WTC11 (cell line): ENCODE measurements at regions not wholly inside any gene's neighbourhood (a gene's known extent, or its start where the extent isn't known, plus 50 kb on each side); places are given as distances from the start of the nearest gene placed in this dataset.

Experiments used
- ATAC-seq: fragments of 200-7000 bp; cut with Tn5 transposase; 2 replicates; pipeline ENCODE4 v1.10.0; 2021; ENCODE audit warnings: mild to moderate bottlenecking, moderate library complexity
- CTCF ChIA-PET: fragments of 300-600 bp; sonication (Branson Sonifier 250); formaldehyde crosslinking; loops from one replicate; lab custom pipeline; 2021; ENCODE audit warnings: antibody characterized with exemption; lab: Charles Lee
- POLR2A ChIA-PET: fragments of 350-600 bp; sonication (Branson Sonifier 250); formaldehyde crosslinking; loops from one replicate; lab custom pipeline; 2021; ENCODE audit warnings: antibody characterized with exemption; lab: Charles Lee
- DNase-seq: peaks from one replicate; pipeline ENCODE4 v3.0.0; 2021; ENCODE audit warnings: low spot score
- H3K27ac Mint-ChIP-seq: 2 replicates; pipeline ENCODE4 v1.8.0; 2021; ENCODE audit warnings: mixed read lengths
- H3K27me3 Mint-ChIP-seq: 2 replicates; pipeline ENCODE4 v1.8.0; 2021; ENCODE audit warnings: low read depth, mild to moderate bottlenecking, moderate library complexity, mixed read lengths
- H3K36me3 Mint-ChIP-seq: 2 replicates; pipeline ENCODE4 v1.8.0; 2021; ENCODE audit warnings: mixed read lengths
- H3K4me1 Mint-ChIP-seq: 2 replicates; pipeline ENCODE4 v1.8.0; 2022; ENCODE audit warnings: mixed read lengths
- H3K4me3 Mint-ChIP-seq: 2 replicates; pipeline ENCODE4 v1.8.0; 2021; ENCODE audit warnings: mild to moderate bottlenecking, moderate library complexity, mixed read lengths
- H3K9me3 Mint-ChIP-seq: 2 replicates; pipeline ENCODE4 v1.8.0; 2021; ENCODE audit warnings: mixed read lengths
- ESRRA ChIP-seq: sonication (generic); formaldehyde crosslinking; IDR thresholded peaks from 2 replicates; pipeline ENCODE4 v1.8.1; 2022; ENCODE audit warnings: mild to moderate bottlenecking, missing genetic modification reagents, borderline replicate concordance
- FOXK1 ChIP-seq: sonication (generic); formaldehyde crosslinking; IDR thresholded peaks from 2 replicates; pipeline ENCODE4 v1.8.0; 2022; ENCODE audit warnings: mild to moderate bottlenecking, moderate library complexity, missing genetic modification reagents
- FOXP1 ChIP-seq: sonication (generic); formaldehyde crosslinking; IDR thresholded peaks from 2 replicates; pipeline ENCODE4 v1.8.0; 2022; ENCODE audit warnings: missing genetic modification reagents, mild to moderate bottlenecking, moderate library complexity, borderline replicate concordance
- JAZF1 ChIP-seq: fragments of 250-450 bp; sonication (Bioruptor Pico); IDR thresholded peaks from 2 replicates; pipeline ENCODE4 v1.9.0; 2021; ENCODE audit warnings: moderate library complexity, mild to moderate bottlenecking, inconsistent platforms
- JUN ChIP-seq: sonication (generic); formaldehyde crosslinking; IDR thresholded peaks from 2 replicates; pipeline ENCODE4 v1.8.0; 2023; ENCODE audit warnings: mild to moderate bottlenecking, missing genetic modification reagents
- NR2C2 ChIP-seq: sonication (generic); formaldehyde crosslinking; IDR thresholded peaks from 2 replicates; pipeline ENCODE4 v1.8.0; 2022; ENCODE audit warnings: mild to moderate bottlenecking, missing genetic modification reagents
- SP1 ChIP-seq: sonication (generic); formaldehyde crosslinking; conservative IDR thresholded peaks from 2 replicates; pipeline ENCODE4 v1.8.1; 2022; ENCODE audit warnings: missing genetic modification reagents
- TEAD1 ChIP-seq: sonication (generic); formaldehyde crosslinking; IDR thresholded peaks from 2 replicates; pipeline ENCODE4 v1.8.0; 2022; ENCODE audit warnings: mild to moderate bottlenecking, missing genetic modification reagents
- ZNF396 ChIP-seq: fragments of 250-450 bp; sonication (Bioruptor Pico); IDR thresholded peaks from 2 replicates; pipeline ENCODE4 v1.8.0; 2021; ENCODE audit warnings: mild to moderate bottlenecking, moderate library complexity, borderline replicate concordance
- ZNF425 ChIP-seq: fragments of 250-450 bp; sonication (Bioruptor Pico); conservative IDR thresholded peaks from 2 replicates; pipeline ENCODE4 v1.9.0; 2021; ENCODE audit warnings: mild to moderate bottlenecking
- TF ChIP-seq, protein P1 (sequence below): sonication (generic); formaldehyde crosslinking; conservative IDR thresholded peaks from 2 replicates; pipeline ENCODE4 v1.8.1; 2023; ENCODE audit warnings: mild to moderate bottlenecking, low read depth, missing genetic modification reagents, moderate library complexity
- TF ChIP-seq, protein P2 (sequence below): sonication (generic); formaldehyde crosslinking; IDR thresholded peaks from 2 replicates; pipeline ENCODE4 v1.8.1; 2023; ENCODE audit warnings: mild to moderate bottlenecking, moderate library complexity, missing genetic modification reagents
- TF ChIP-seq, protein P3 (sequence below): sonication (generic); formaldehyde crosslinking; IDR thresholded peaks from 2 replicates; pipeline ENCODE4 v1.8.0; 2022; ENCODE audit warnings: mild to moderate bottlenecking, missing genetic modification reagents
- TF ChIP-seq, protein P4 (sequence below): sonication (generic); formaldehyde crosslinking; IDR thresholded peaks from 2 replicates; pipeline ENCODE4 v1.8.0; 2023; ENCODE audit warnings: mild to moderate bottlenecking, missing genetic modification reagents
- TF ChIP-seq, protein P5 (sequence below): sonication (generic); formaldehyde crosslinking; IDR thresholded peaks from 2 replicates; pipeline ENCODE4 v1.8.0; 2022; ENCODE audit warnings: missing genetic modification reagents

DNA sequence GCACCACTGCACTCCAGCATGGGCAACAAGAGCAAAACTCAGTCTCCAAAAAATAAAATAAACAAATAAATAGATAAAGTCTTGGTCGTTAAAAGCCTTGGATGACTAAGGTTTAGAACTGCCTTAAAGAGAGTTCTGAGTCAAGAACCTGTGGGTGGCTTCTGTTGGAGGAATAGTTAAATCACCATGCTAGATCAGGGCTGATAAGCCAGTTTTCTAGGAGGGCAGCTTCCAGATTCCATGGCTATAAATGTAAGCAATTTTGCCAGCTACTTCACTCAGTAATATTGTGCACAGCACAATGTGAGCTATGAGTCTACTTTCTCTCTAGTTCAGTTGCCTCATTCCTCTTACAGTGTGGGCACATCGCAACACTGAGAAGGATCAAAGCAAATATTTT is 242.1 kb upstream of the NUDT12 start:
- CTCF ChIA-PET: interaction anchor here (1.3 to 2.1 kb wide), 2 partner anchors 25 to 374 kb away, joined by 3 to 12 read pairs; no protein-coding TSS in a partner anchor

More for the DNA sequence above, 242.1 kb upstream of the NUDT12 start:
- Mint-ChIP-seq H3K4me3 (no peak overlapping the region), H3K36me3 (no peaks in the 10 kb centered on the region), H3K27ac (no peak overlapping the region), H3K4me1 (peaks cover 13% of the 10 kb centered on the region), H3K27me3 (no peaks in the 10 kb centered on the region), H3K9me3 (no peaks in the 10 kb centered on the region)
- no peak for DNase-seq
- POLR2A ChIA-PET: no interaction called here
- ATAC-seq: no peak
- TF ChIP-seq NR2C2 (CRISPR knock-in tag) (no peak), JAZF1 (CRISPR knock-in tag) (no peak), ESRRA (CRISPR knock-in tag) (no peak), ZNF396 (no peak), SP1 (no peak), FOXK1 (no peak), FOXP1 (CRISPR knock-in tag) (no peak), JUN (no peak), ZNF425 (CRISPR knock-in tag) (no peak), TEAD1 (no peak)
- TF ChIP-seq, protein P1, sequence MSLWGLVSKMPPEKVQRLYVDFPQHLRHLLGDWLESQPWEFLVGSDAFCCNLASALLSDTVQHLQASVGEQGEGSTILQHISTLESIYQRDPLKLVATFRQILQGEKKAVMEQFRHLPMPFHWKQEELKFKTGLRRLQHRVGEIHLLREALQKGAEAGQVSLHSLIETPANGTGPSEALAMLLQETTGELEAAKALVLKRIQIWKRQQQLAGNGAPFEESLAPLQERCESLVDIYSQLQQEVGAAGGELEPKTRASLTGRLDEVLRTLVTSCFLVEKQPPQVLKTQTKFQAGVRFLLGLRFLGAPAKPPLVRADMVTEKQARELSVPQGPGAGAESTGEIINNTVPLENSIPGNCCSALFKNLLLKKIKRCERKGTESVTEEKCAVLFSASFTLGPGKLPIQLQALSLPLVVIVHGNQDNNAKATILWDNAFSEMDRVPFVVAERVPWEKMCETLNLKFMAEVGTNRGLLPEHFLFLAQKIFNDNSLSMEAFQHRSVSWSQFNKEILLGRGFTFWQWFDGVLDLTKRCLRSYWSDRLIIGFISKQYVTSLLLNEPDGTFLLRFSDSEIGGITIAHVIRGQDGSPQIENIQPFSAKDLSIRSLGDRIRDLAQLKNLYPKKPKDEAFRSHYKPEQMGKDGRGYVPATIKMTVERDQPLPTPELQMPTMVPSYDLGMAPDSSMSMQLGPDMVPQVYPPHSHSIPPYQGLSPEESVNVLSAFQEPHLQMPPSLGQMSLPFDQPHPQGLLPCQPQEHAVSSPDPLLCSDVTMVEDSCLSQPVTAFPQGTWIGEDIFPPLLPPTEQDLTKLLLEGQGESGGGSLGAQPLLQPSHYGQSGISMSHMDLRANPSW (CRISPR knock-in tag): no peak
- TF ChIP-seq, protein P2, sequence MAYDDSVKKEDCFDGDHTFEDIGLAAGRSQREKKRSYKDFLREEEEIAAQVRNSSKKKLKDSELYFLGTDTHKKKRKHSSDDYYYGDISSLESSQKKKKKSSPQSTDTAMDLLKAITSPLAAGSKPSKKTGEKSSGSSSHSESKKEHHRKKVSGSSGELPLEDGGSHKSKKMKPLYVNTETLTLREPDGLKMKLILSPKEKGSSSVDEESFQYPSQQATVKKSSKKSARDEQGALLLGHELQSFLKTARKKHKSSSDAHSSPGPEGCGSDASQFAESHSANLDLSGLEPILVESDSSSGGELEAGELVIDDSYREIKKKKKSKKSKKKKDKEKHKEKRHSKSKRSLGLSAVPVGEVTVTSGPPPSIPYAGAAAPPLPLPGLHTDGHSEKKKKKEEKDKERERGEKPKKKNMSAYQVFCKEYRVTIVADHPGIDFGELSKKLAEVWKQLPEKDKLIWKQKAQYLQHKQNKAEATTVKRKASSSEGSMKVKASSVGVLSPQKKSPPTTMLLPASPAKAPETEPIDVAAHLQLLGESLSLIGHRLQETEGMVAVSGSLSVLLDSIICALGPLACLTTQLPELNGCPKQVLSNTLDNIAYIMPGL (CRISPR knock-in tag): no peak
- TF ChIP-seq, protein P3, sequence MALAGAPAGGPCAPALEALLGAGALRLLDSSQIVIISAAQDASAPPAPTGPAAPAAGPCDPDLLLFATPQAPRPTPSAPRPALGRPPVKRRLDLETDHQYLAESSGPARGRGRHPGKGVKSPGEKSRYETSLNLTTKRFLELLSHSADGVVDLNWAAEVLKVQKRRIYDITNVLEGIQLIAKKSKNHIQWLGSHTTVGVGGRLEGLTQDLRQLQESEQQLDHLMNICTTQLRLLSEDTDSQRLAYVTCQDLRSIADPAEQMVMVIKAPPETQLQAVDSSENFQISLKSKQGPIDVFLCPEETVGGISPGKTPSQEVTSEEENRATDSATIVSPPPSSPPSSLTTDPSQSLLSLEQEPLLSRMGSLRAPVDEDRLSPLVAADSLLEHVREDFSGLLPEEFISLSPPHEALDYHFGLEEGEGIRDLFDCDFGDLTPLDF (CRISPR knock-in tag): no peak
- TF ChIP-seq, protein P4, sequence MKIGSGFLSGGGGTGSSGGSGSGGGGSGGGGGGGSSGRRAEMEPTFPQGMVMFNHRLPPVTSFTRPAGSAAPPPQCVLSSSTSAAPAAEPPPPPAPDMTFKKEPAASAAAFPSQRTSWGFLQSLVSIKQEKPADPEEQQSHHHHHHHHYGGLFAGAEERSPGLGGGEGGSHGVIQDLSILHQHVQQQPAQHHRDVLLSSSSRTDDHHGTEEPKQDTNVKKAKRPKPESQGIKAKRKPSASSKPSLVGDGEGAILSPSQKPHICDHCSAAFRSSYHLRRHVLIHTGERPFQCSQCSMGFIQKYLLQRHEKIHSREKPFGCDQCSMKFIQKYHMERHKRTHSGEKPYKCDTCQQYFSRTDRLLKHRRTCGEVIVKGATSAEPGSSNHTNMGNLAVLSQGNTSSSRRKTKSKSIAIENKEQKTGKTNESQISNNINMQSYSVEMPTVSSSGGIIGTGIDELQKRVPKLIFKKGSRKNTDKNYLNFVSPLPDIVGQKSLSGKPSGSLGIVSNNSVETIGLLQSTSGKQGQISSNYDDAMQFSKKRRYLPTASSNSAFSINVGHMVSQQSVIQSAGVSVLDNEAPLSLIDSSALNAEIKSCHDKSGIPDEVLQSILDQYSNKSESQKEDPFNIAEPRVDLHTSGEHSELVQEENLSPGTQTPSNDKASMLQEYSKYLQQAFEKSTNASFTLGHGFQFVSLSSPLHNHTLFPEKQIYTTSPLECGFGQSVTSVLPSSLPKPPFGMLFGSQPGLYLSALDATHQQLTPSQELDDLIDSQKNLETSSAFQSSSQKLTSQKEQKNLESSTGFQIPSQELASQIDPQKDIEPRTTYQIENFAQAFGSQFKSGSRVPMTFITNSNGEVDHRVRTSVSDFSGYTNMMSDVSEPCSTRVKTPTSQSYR (CRISPR knock-in tag): no peak
- TF ChIP-seq, protein P5, sequence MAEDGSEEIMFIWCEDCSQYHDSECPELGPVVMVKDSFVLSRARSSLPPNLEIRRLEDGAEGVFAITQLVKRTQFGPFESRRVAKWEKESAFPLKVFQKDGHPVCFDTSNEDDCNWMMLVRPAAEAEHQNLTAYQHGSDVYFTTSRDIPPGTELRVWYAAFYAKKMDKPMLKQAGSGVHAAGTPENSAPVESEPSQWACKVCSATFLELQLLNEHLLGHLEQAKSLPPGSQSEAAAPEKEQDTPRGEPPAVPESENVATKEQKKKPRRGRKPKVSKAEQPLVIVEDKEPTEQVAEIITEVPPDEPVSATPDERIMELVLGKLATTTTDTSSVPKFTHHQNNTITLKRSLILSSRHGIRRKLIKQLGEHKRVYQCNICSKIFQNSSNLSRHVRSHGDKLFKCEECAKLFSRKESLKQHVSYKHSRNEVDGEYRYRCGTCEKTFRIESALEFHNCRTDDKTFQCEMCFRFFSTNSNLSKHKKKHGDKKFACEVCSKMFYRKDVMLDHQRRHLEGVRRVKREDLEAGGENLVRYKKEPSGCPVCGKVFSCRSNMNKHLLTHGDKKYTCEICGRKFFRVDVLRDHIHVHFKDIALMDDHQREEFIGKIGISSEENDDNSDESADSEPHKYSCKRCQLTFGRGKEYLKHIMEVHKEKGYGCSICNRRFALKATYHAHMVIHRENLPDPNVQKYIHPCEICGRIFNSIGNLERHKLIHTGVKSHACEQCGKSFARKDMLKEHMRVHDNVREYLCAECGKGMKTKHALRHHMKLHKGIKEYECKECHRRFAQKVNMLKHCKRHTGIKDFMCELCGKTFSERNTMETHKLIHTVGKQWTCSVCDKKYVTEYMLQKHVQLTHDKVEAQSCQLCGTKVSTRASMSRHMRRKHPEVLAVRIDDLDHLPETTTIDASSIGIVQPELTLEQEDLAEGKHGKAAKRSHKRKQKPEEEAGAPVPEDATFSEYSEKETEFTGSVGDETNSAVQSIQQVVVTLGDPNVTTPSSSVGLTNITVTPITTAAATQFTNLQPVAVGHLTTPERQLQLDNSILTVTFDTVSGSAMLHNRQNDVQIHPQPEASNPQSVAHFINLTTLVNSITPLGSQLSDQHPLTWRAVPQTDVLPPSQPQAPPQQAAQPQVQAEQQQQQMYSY (CRISPR knock-in tag): no peak
